GM21528 (cell line): ENCODE measurements at regions not wholly inside any gene's neighbourhood (a gene's known extent, or its start where the extent isn't known, plus 50 kb on each side); places are given as distances from the start of the nearest gene placed in this dataset.

Experiments
- ATAC-seq: cut with Tn5 transposase; IDR thresholded peaks from one replicate; pipeline ENCODE4 v1.9.1; 2021; ENCODE audit warnings: mild to moderate bottlenecking, moderate library complexity; ENCODE audit not compliant: unreplicated experiment, low FRiP score

DNA sequence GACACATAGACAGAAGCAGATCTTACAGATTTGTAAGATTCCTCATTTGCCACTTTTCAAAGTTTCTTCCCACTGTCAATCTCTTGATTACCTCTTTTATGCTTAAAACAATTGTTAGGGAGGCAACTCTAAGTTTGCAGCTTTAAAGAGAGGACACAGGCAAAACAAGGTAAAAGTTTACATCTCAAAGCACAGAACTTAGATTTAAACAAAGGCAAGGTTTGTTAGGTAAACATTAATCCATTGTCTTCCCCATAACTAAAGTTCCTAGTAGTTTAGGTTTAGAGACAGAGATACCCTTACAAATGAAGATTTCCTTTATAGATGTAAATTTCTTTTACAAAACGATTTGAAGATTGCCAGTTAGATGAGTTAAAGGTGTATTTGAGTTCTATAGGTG lies 176.9 kb downstream of the AASDH start:
- ATAC-seq = no peak

DNA sequence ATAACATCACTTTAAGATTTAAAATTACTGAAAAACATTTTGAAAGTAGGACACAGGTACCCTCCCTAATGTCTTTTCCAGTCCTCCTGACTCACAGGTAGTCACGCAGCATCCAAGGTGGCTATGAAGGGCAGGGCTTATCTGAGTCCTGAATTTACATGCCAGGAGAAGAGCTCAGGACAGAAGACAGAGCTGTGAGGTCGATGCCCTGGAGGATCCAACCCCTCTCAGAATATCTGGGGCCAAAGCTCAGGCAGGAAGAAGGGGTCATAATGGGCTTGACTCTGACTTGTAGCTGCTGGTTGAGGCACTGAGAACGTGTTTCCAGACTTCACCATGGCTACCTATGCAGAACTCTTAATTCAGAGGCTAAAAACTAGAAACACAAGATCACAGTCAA lies 177.5 kb downstream of the AASDH start:
- ATAC-seq = no peak

DNA sequence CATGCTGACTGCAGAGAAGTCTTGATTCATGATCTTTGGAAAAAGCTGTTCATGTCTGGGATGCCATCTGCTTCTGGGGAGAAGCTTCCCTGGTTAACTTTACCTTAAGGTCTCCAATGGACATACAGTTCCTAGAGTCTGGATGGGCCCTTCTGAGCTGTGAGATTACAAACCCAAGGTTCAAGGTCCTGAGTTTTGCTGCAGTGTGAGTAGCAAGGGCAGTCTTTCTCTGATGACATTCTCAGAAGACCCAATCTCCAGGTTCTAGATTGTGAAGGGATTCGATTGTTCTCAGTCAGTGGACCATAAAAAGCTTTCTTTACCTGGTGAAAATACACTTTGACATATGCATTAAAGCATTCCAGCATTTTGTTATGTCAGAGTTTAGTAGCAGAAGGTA lies 179.2 kb downstream of the AASDH start:
- ATAC-seq = no peak

DNA sequence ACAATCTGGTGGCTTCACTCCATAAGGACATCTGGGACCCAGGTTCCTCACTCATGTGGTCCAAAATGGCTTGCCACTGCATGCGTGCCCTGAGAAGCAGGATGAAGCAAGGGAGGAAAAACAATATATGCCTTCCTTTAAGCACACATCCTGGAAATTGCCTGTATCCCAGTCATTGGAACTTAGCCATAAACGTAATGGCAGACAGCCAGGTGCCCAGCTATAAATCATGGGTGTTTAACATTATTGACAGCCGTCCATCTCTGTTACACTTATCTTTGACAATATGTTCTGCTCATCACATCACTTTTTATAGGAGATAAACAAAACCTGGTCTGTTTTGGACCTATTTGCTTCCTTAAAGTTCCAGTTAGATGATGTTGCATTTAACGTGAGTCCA lies 181.0 kb downstream of the AASDH start:
- no peak for ATAC-seq

DNA sequence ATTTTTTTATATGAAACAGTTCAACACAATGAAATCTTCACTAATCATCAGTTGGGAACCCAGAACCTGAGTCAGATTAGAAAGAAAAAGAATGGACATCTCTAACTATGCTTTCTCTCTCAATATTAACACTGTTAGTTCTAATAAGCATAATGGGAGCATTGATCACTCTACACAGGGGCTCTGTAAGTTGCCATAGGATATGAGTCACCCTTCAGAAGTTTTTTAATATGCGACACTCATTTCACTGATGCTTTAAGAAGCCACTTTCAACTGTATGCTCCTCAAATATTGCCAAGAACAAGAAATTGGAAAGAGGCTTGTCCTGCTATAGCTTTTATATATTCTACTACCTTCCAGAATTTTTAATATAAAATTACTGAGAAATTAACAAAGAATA lies 187.0 kb downstream of the AASDH start:
- ATAC-seq = no peak

DNA sequence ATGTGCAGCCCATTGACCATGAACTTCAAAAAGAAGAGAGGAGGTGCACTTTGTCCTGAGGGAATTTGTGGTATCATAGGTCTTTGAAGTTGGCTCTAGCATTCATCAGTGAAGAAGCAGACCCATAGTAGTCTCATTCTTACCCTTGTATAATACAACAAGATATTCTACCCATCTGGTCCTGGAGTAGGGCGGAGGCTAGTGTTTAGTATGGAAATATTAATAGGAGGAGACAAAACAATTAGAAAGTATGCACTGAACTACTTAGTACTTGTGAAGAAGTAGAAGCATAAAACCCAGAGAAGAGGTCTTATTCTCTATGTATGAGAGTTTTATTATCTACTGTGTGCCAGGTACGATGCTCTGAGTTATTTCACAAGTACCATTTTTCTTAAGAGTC lies 189.0 kb downstream of the AASDH start:
- ATAC-seq = no peak

DNA sequence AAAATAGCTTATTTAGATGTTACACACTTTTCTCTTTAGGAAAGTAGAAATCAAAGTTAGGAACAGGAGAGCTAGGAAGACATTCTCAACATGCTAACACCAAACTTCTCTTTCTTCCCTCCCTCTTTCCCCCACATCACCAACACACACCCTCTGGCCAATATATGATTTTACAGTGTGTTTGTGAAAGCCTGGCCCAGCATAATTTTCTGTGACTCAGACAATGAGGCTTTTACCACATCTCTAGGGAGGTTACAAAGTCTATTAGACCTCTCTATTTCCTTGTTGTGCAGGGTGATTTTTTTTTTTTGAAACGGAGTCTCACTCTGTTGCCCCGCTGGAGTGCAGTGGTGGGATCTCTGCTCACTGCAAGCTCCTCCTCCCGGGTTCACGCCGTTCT lies 189.9 kb downstream of the AASDH start:
- ATAC-seq = no peak

DNA sequence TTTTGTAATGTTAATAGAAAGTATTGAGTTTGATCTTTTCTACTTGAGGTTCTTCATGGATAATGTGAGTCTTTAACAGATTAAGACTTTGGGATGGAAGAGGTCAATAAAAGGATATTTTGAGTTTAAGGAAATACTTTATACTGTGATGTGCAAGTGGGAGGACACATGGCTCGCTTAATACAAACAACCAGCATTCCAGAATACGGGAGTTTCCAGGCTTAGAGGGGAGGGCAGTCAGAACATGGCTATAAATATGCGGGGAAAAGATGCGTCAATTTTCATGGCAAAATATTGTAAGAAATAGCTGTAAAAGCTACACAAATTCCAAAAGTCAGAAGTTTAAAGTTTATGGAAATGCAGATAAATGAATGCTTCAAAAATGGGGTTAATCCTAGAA lies 192.3 kb downstream of the AASDH start:
- no peak for ATAC-seq

DNA sequence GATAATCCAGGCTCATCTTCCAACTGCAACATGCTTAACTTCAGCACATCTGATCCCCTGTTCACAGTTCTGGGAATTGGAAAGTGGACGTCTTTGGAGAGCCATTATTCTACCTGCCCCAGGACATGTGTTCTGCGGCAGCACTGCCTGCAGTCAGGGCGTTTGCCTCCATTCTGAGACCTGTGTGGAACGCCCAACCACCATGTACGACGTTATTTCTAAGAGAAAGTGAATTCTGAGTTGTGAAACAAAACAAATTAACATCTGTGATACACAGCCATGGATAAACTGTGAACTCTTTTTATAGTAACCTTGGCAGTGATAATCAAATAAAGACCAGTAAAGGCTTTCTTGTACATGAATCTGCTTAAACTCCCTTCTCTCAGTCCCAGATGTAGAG lies 195.8 kb downstream of the AASDH start:
- ATAC-seq = no peak

DNA sequence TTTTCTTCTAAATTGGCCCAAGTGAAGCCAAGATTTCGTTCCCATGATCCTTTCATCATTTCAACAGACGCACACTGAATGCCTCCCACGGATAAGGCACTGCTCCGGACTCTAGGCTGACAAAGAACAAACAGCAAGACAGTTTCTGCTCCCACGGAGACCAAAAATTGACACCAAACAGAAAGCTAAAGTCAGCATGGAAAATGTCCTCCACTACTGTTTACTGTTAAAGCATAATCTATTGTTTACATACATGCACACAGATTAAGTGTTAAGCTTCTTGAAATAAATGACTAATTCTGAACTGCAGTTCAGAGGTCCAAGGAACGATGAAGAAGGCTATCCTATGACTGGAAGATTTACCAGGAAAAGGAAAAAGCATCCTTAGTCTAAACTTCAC lies 199.6 kb downstream of the AASDH start:
- ATAC-seq = no peak

DNA sequence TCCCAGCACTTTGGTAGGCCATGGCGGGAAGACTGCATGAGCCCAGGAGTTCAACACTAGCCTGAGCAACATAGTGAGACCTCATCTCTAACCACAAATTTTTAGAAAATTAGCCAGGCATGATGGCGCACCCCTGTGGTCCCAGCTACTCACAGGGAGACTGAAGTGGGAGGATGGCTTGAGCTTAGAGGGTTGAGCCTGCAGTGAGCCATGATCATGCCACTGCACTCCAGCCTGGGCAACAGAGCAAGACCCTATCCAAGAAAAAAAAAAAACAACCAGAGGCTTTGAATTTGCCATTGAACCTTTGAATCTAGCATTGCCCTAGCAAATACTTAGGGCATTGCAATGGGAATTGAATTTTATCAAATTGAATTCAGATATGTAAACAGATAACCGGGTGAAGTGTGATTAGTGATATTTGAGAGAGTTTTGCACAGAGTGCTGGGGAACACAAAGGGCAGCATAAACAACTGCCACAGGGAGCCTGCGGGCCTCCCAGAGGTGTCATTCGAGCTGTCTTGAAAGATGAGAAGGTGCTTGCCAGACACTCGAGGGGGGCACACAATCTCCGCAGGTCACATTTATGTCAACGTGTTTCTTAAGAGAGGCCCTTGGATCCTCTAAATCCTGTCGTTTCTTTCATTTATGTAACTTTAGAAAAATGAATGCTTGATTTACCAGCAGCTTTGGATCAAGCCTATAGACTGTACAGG lies 200.3 kb downstream of the AASDH start:
- ATAC-seq = no peak

DNA sequence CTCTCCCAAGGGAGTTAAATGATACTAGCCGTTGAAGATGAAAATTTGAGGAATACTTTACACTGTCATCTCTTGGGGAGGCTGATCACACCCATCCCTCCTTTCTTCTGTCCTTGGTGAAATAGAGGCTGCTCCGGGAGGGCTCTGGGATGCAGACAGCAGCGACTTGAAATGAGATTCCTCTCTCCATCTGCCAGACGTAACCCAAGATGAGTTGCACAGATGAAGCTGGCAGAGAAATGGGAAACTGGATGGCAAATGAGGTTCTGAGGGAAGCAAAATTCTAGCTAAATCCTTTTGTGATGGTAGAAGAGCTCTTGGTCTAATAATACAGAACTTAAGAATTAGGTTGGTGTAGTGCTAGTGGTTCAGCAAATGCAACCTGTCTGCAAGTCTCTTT lies 201.4 kb downstream of the AASDH start:
- no peak for ATAC-seq

DNA sequence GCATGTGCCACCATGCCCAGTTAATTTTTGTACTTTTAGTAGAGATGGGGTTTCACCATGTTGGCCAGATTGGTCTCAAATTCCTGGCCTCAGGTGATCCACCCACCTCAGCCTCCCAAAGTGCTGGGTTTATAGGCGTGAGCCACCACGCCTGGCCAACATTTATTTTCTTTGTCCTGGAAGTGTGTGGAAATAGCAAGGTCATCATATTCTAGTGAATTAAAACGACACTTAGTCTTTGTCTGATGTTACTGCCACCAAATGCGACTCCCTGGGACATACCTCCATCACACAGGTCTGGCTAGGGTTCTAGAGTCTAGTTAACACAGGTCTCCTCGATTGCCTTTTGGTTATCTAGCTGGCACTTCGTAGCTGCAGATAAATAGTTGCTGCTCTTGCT lies 203.1 kb downstream of the AASDH start:
- ATAC-seq = no peak

DNA sequence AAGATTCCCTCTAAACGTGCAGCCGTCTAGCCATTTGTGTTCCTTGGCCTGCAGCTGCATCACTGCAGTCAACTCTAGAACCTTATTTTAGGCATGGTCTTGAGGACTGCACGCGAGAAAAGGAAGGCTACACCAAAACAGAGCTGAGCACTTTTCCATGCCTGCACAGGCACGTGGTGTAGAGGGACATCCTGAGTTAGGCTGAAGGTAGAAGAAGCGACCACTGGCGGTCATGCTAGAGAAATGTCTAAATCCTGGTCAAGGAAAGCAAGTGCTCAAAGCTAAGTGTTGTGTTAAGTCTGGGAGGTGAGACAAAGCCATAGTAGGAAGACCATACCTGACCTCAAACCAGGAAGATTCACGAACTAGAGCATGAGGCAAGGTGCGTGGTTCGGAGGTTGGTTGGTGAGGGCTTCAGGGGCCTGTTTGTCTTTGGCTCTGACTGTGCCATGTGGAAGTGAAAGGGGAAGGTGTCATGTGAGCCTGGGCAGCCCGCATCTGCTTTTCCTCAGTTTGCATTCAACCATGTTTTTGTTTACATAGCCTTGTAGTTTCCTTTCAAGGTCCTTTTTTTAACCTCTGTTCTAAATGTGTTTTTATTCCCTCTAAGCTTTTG lies 203.8 kb downstream of the AASDH start:
- ATAC-seq = peak; percentile 71

DNA sequence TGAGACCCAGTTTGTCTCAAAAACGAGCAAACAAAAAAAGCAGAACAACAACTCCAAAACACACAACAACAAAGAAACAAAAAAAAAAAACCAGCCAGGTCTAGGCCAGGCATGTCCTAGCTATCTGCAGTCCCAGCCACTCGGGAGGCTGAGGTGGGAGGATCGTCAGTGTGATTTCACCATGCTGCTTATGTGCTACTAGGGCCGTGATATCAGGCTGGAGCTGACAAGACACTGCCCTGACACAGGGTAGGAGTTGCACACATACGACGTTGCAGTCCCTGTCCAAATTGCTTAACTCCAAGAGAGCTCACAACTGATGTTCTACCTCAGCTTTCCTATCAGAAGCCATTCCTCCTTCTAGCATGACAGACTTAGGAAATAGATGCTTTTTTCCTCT lies 204.9 kb downstream of the AASDH start:
- no peak for ATAC-seq

DNA sequence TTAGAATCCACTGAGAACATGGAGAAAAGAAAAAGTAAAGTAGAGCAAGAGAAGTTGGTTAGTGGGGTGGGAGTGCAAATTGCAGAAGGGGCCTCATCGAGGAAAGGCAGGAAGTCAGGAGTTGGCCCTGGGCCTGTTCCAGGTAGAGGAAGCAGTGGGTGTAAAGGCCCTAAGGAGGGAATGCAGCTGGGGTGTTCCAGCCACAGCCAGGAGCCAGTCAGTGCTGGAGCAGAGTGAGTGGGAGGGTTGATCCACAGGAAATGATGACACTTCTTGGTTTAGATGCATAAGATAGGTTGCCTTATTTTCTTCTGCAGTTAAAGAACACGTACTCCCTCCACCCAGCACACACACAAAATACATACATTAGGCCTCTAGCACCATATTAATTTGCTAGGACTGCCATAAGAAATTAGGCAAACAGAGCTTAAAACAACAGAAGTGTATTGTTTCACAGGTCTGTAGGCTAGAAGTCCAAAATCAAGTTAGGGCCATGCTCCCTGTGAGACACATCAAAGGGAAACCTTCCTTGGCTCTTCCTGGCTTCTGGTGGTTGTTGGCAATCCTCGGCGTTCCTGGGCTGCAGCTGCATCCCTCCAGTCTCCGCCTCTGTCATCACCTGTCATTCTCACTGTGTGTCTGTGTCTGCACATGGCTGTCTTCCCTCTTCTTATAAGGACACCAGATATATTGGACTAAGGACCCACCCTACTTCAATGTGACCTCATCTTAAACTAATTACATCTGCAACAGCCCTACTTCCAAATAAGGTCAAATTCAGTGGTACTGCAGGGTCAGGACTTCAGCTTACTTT lies 205.9 kb downstream of the AASDH start:
- no peak for ATAC-seq

DNA sequence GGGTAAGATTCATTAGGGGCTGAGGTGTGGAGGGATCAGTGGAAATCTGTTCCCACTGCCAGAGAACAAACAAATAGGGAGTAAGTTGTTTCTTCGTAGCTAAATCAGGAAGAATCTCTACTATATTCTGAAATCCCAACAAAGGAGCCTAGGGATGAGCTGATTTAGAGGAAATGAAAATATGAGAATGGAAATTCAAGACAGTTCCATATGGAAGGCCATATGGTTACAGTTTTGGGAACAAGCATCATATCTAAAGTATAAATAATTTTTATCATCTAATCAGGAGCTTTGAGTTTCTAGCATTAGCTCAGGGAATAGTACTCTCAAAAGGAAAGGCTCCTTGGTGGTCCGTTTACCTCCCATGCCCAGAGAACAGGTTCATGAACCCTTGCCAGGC lies 218.2 kb downstream of the AASDH start:
- no peak for ATAC-seq

DNA sequence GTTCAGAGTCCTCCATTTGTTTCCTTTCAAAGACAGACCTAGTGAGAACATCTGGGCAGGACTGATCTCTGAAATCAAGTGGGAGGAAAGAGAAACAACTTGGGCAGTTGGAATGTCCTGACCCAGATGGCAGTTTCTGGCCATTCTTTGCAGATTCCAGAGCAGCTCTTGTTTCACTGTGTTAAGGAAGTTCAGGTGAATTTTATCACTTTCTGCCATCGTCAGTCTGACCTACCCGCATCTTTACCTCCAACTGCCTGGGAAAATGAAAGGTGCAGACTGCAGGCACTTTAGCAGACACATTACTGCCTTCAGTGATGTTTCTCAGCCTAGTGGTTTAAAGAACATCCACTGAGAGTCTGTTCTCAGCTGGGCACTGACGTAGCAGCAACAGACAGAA lies 216.2 kb downstream of the CEP135 start:
- ATAC-seq = no peak

DNA sequence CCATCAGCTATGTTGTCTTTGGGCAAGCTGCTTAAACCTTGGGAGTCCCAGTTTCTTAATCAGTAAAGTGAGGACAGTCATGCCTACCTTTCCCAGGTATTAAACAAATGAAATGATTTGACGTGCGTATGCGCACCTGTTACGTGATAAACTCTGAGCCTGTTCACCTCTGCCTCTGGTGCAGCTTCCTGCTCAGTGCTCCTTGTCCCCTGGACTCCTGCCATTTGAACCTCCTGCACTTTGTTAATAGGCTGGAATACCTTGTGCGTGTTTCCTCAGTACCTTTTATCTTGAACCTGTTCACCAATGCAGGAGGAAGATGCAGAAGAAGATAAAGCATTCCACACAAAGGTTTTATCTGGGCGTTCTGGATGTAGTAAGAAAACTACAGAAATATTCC lies 211.9 kb downstream of the CEP135 start:
- ATAC-seq = no peak

DNA sequence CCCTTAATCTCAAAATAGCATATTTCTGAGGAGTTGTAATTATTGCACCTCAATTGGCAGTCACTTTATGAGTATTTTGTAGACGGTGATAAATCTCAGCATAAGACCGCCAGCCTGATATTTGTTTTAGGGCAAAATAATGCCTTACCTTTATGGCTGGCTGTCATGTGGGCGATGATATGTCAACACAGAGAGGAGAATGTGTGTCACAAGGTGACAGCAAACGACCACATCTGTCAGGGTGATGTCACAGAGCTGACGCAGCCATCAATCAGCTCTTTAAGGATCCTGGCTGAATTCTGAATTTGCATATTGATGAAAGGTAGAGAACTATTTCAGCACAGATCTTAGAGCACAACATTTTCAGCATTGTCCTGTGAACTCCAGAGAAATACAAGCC lies 209.7 kb downstream of the CEP135 start:
- no peak for ATAC-seq

DNA sequence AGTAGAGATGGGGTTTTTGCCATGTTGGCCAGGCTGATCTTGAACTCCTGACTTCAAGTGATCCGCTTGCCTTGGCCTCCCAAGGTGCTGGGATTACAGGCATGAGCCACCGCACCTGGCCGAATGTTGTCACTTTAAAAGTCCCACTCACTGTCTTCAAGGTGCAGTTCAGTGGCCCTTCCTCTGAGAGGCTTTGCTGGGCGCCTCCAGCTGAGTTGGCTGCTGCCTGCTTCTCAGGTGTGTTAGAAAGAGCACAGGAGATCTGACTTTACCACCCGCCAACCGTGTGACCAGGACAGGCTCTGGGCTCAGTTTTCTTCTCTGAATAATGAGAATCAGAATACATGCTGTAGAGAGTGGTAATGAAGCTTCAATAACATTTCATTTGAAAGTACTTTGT lies 207.4 kb downstream of the CEP135 start:
- ATAC-seq = no peak

DNA sequence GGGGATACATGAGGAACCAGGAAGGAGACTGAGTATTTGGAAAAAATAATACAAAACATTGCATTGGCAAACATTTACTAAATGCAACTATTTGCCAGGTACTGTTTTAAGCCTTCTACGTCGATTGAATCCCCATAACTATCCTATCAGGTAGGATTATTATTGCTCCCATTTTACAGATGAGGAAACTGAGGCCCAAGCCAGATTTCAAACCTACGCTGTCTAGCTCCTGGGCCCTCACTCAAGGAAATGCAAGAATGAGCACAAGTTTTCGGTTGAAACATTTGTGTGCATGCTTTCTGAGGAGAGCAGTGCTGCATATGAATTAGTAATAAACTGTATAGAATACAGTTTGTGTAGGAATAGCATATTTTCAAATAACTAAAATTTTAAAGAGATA lies 206.7 kb downstream of the CEP135 start:
- no peak for ATAC-seq
